Type B pancreatic cell (in vitro differentiated cells): ENCODE measurements at regions not wholly inside any gene's neighbourhood (a gene's known extent, or its start where the extent isn't known, plus 50 kb on each side); places are given as distances from the start of the nearest gene placed in this dataset.
A peak's percentile ranks its signal among the peaks of the same experiment; 100 is the strongest.

Source experiments
- DNase-seq: peaks from one replicate; pipeline ENCODE4 v3.0.0; 2021; ENCODE audit warnings: mixed read lengths; ENCODE audit not compliant: unreplicated experiment; ENCODE audit errors: extremely low spot score
- H3K27ac Mint-ChIP-seq: 2 replicates; pipeline ENCODE4 v1.8.0; 2021; ENCODE audit warnings: mild to moderate bottlenecking, mixed read lengths
- H3K27me3 Mint-ChIP-seq: 2 replicates; pipeline ENCODE4 v1.8.0; 2021; ENCODE audit warnings: mixed read lengths
- H3K36me3 Mint-ChIP-seq: 2 replicates; pipeline ENCODE4 v1.8.0; 2021; ENCODE audit warnings: mixed read lengths
- H3K4me1 Mint-ChIP-seq: one replicate; pipeline ENCODE4 v1.8.0; 2021; ENCODE audit warnings: mixed read lengths; ENCODE audit not compliant: unreplicated experiment
- H3K4me3 Mint-ChIP-seq: 2 replicates; pipeline ENCODE4 v1.8.0; 2021; ENCODE audit warnings: mild to moderate bottlenecking, mixed read lengths
- H3K9me3 Mint-ChIP-seq: 2 replicates; pipeline ENCODE4 v1.8.0; 2021; ENCODE audit warnings: mixed read lengths
- TF ChIP-seq, protein P1 (sequence below): fragments of 200-600 bp; sonication (generic); conservative IDR thresholded peaks from 2 replicates; pipeline ENCODE4 v1.5.0; 2021; ENCODE audit warnings: antibody characterized with exemption, mild to moderate bottlenecking

DNA sequence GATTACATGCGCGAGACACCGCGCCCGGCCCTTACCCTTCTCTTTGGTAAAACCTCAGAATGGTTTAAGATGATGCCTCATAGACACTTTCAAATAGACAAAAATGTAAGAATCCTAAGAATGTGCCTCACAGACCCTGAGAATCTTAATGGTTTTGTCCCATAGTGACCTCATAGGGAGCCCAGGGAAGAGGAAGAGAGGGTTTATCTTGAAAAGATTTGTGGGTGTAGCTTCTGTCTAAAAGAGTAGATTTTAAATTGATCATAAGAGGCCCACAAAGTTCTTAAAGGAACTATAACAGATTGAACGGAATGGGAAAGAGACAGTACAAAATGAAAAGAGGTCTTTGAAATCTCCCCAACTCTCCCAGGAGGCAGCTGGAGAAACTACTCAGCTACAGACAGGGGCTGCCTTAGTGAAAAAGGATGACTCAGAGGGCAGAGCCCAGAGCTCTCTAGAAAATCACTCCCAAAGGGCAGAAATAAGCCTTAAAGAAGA lies 220.6 kb downstream of the ADRA2A start:
- TF ChIP-seq, protein P1, sequence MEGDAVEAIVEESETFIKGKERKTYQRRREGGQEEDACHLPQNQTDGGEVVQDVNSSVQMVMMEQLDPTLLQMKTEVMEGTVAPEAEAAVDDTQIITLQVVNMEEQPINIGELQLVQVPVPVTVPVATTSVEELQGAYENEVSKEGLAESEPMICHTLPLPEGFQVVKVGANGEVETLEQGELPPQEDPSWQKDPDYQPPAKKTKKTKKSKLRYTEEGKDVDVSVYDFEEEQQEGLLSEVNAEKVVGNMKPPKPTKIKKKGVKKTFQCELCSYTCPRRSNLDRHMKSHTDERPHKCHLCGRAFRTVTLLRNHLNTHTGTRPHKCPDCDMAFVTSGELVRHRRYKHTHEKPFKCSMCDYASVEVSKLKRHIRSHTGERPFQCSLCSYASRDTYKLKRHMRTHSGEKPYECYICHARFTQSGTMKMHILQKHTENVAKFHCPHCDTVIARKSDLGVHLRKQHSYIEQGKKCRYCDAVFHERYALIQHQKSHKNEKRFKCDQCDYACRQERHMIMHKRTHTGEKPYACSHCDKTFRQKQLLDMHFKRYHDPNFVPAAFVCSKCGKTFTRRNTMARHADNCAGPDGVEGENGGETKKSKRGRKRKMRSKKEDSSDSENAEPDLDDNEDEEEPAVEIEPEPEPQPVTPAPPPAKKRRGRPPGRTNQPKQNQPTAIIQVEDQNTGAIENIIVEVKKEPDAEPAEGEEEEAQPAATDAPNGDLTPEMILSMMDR: no peak
- Mint-ChIP-seq H3K36me3 (no peaks in the 10 kb centered on the region), H3K27ac (no peak overlapping the region), H3K9me3 (no peaks in the 10 kb centered on the region), H3K4me3 (no peak overlapping the region), H3K4me1 (peaks cover 10% of the 10 kb centered on the region), H3K27me3 (peaks cover 7% of the 10 kb centered on the region)
- no peak for DNase-seq

DNA sequence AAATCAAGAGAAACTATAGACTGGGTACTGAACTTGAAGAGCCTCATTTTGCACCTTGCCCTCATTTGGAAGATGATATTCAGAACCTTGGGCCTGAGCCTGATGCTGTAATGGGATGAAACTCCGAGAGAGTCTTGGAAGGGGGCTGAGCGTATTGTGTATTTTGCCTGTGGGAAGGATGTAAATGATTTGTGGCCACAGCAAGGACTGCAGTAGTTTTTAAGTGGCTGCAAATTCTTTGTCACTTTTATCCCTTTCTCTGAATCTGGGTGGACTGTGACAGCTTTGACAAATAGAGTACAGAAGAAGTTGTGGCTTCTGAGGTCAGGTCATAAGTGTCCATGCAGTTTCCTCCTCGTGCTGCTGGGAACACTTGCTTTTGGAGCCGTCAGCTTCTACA lies 221.2 kb downstream of the ADRA2A start:
- H3K27ac Mint-ChIP-seq: no peak overlapping the region

DNA sequence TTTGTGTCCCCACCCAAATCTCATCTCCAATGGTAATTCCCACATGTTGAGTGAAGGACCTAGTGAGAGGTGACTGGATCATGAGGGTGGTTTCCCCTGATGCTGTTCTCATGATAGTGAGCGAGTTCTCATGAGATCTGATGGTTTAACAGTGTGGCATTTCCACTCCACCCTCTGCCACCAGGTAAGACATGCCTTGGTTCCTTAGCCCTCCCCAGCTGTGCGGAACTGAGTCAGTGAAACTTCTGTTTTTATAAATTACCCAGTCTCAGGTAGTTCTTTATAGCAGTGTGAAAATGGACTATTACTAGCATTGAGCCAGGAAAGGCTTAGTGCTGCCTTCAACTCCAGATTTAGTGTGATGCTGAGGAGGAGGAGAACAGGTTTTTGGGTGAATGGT lies 222.2 kb downstream of the ADRA2A start:
- Mint-ChIP-seq H3K4me1 (peaks cover 10% of the 10 kb centered on the region), H3K27me3 (peaks cover 4% of the 10 kb centered on the region), H3K9me3 (no peaks in the 10 kb centered on the region), H3K4me3 (no peak overlapping the region), H3K27ac (no peak overlapping the region), H3K36me3 (no peaks in the 10 kb centered on the region)
- DNase-seq: no peak
- TF ChIP-seq, protein P1: no peak

More for the DNA sequence above, 221.2 kb downstream of the ADRA2A start:
- Mint-ChIP-seq H3K9me3 (no peaks in the 10 kb centered on the region), H3K27me3 (peaks cover 7% of the 10 kb centered on the region), H3K36me3 (no peaks in the 10 kb centered on the region), H3K4me3 (no peak overlapping the region), H3K4me1 (peaks cover 10% of the 10 kb centered on the region)
- TF ChIP-seq, protein P1: no peak
- no peak for DNase-seq

DNA sequence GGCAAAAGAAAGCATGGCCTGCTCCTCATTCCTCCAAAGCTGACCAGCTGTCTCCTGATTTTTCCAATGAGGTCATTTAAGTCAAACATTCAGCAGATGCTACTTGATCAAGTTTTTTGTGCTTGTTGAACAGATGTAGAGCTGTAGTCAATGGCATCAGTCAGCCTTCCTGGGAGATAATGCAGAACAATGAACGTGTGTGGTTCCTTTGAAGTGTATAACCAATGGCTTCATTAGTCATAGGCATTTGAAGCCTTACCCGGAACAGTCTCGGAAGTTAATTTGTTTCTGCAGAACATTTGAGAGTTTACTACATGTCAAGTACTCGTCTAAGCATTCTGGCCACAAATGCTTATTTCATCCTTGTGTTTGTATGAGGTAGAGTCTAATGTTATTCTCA lies 227.1 kb downstream of the ADRA2A start:
- H3K36me3 Mint-ChIP-seq: no peaks in the 10 kb centered on the region
- no peaks in the 10 kb centered on the region for H3K9me3 Mint-ChIP-seq
- H3K4me1 Mint-ChIP-seq: no peaks in the 10 kb centered on the region
- TF ChIP-seq, protein P1: no peak
- H3K4me3 Mint-ChIP-seq: no peak overlapping the region
- H3K27me3 Mint-ChIP-seq: no peaks in the 10 kb centered on the region
- H3K27ac Mint-ChIP-seq: no peak overlapping the region
- no peak for DNase-seq

DNA sequence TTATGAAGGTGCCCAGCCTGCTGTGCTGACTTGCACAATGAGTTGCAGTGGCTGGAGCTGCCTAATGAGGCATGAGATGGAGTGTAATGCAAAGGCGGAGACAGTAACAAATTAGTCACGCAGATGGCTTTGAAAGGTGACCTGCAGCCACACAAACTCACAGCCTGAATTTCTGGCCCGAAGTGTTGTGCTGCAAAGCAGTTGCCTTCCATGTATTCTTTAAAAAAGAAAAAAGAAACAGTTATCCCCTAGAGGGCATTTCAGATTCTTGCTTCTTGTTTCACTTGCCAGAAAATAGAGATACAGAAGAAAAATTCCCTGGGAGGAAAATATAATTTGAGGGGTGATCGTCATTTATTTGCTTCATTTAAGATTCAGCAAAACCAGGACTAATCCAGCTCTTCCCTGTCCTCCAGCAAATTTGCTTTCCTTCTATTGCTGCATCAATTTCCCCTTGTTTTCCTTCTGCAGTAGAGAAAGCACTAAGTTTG lies 239.9 kb downstream of the ADRA2A start:
- no peak for DNase-seq
- H3K27ac Mint-ChIP-seq: no peak overlapping the region
- peaks cover 15% of the 10 kb centered on the region for H3K4me1 Mint-ChIP-seq
- H3K27me3 Mint-ChIP-seq: peaks cover 28% of the 10 kb centered on the region
- peaks cover 5% of the 10 kb centered on the region for H3K9me3 Mint-ChIP-seq
- peak overlapping the region; percentile 17 for H3K4me3 Mint-ChIP-seq
- TF ChIP-seq, protein P1: peak; percentile 15
- no peaks in the 10 kb centered on the region for H3K36me3 Mint-ChIP-seq

DNA sequence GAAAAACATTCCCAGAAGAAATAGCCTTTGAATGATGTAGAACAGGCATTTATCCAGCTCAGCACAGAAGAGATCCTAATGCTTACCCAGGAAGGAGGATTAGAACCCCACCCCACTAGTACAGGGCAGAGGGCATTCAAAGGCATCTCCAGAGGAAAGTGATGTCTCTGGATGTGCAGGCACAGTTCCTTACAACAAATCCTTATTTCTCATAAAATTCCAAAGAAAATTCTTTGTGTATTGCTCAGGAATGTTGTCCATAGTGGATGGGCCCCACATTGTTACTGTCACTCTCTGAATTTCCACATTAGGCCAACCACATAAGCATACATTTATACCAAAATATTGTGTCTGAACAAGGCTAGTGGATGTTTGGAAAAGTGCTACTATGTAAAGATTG lies 243.0 kb downstream of the ADRA2A start:
- no peaks in the 10 kb centered on the region for H3K36me3 Mint-ChIP-seq
- peaks cover 15% of the 10 kb centered on the region for H3K4me1 Mint-ChIP-seq
- no peak for DNase-seq
- H3K27ac Mint-ChIP-seq: no peak overlapping the region
- peaks cover 6% of the 10 kb centered on the region for H3K9me3 Mint-ChIP-seq
- H3K4me3 Mint-ChIP-seq: no peak overlapping the region
- TF ChIP-seq, protein P1: no peak
- H3K27me3 Mint-ChIP-seq: peaks cover 27% of the 10 kb centered on the region
